H9 (cell line): ENCODE measurements at regions not wholly inside any gene's neighbourhood (a gene's known extent, or its start where the extent isn't known, plus 50 kb on each side); places are given as distances from the start of the nearest gene placed in this dataset.

Source experiments
- DNase-seq: peaks from one replicate; pipeline ENCODE4 v3.0.0-alpha.2; 2017
- H2AFZ ChIP-seq: one replicate; pipeline ENCODE4 v1.6.1; 2013; ENCODE audit warnings: mild to moderate bottlenecking, low read length, control low read depth, moderate library complexity
- H2AK5ac ChIP-seq: 2 replicates; pipeline ENCODE4 v1.6.1; 2013; ENCODE audit warnings: low read length, control low read depth, mixed read lengths; ENCODE audit not compliant: insufficient read length
- H2BK120ac ChIP-seq: one replicate; pipeline ENCODE4 v1.6.1; 2013; ENCODE audit warnings: low read depth, mild to moderate bottlenecking, low read length, control low read depth, inconsistent platforms; ENCODE audit not compliant: poor library complexity, severe bottlenecking
- H2BK12ac ChIP-seq: 2 replicates; pipeline ENCODE4 v1.6.1; 2013; ENCODE audit warnings: low read length, control low read depth, mixed read lengths, low read depth; ENCODE audit not compliant: insufficient read length
- H2BK15ac ChIP-seq: 2 replicates; pipeline ENCODE4 v1.6.1; 2013; ENCODE audit warnings: low read depth, low read length, control low read depth
- H2BK20ac ChIP-seq: one replicate; pipeline ENCODE4 v1.6.1; 2013; ENCODE audit warnings: low read depth, mild to moderate bottlenecking, low read length, control low read depth, inconsistent platforms; ENCODE audit not compliant: poor library complexity, severe bottlenecking
- H2BK5ac ChIP-seq: 2 replicates; pipeline ENCODE4 v1.6.1; 2013; ENCODE audit warnings: low read length, control low read depth, mixed read lengths; ENCODE audit not compliant: insufficient read length
- H3K14ac ChIP-seq: 2 replicates; pipeline ENCODE4 v1.6.1; 2013; ENCODE audit warnings: low read length, control low read depth; ENCODE audit not compliant: insufficient read depth
- H3K18ac ChIP-seq: 2 replicates; pipeline ENCODE4 v1.6.1; 2013; ENCODE audit warnings: low read depth, mild to moderate bottlenecking, mixed read lengths, low read length, control low read depth; ENCODE audit not compliant: insufficient read length
- H3K23ac ChIP-seq: 2 replicates; pipeline ENCODE4 v1.6.1; 2013; ENCODE audit warnings: low read length, control low read depth, mixed read lengths, low read depth; ENCODE audit not compliant: insufficient read length
- H3K23me2 ChIP-seq: 2 replicates; pipeline ENCODE4 v1.6.1; 2013; ENCODE audit warnings: low read depth, mild to moderate bottlenecking, mixed read lengths, low read length, control low read depth; ENCODE audit not compliant: insufficient read length, poor library complexity, severe bottlenecking
- H3K27ac ChIP-seq: 2 replicates; pipeline ENCODE4 v1.5.1; 2013; ENCODE audit warnings: low read length, control low read depth, mixed read lengths, low read depth; ENCODE audit not compliant: insufficient read length
- H3K27me3 ChIP-seq: 2 replicates; pipeline ENCODE4 v1.6.1; 2013; ENCODE audit warnings: low read length, control low read depth, inconsistent platforms; ENCODE audit not compliant: insufficient read depth
- H3K4ac ChIP-seq: 2 replicates; pipeline ENCODE4 v1.6.1; 2013; ENCODE audit warnings: low read depth, mild to moderate bottlenecking, control low read depth, inconsistent platforms, low read length, moderate library complexity
- H3K4me1 ChIP-seq: 2 replicates; pipeline ENCODE4 v1.6.1; 2013; ENCODE audit warnings: low read length, control low read depth, inconsistent platforms; ENCODE audit not compliant: insufficient read depth
- H3K4me2 ChIP-seq: 2 replicates; pipeline ENCODE4 v1.6.1; 2013; ENCODE audit warnings: low read length, control low read depth, mixed read lengths; ENCODE audit not compliant: insufficient read length, insufficient read depth
- H3K56ac ChIP-seq: 2 replicates; pipeline ENCODE4 v1.6.1; 2013; ENCODE audit warnings: low read depth, mild to moderate bottlenecking, mixed read lengths, low read length, control low read depth; ENCODE audit not compliant: insufficient read length
- H3K79me1 ChIP-seq: 2 replicates; pipeline ENCODE4 v1.6.1; 2013; ENCODE audit warnings: low read depth, mild to moderate bottlenecking, moderate library complexity, low read length, control low read depth, inconsistent platforms; ENCODE audit not compliant: insufficient read depth, poor library complexity, severe bottlenecking
- H3K79me2 ChIP-seq: 2 replicates; pipeline ENCODE4 v1.6.1; 2013; ENCODE audit warnings: low read length, control low read depth, inconsistent platforms; ENCODE audit not compliant: insufficient read depth
- H3K9ac ChIP-seq: 2 replicates; pipeline ENCODE4 v1.6.1; 2013; ENCODE audit warnings: low read length, control low read depth, mixed read lengths; ENCODE audit not compliant: insufficient read length; ENCODE audit errors: extremely low read depth
- H3K9me3 ChIP-seq: one replicate; pipeline ENCODE4 v1.6.1; 2013; ENCODE audit warnings: low read depth, low read length, inconsistent platforms; ENCODE audit not compliant: control insufficient read depth
- H3T11ph ChIP-seq: one replicate; pipeline ENCODE4 v1.6.1; 2013; ENCODE audit warnings: mild to moderate bottlenecking, low read length, control low read depth, inconsistent platforms
- H4K20me1 ChIP-seq: one replicate; pipeline ENCODE4 v1.6.1; 2013; ENCODE audit not compliant: control insufficient read depth, insufficient read length, insufficient read depth
- H4K5ac ChIP-seq: 2 replicates; pipeline ENCODE4 v1.6.1; 2013; ENCODE audit warnings: low read depth, mild to moderate bottlenecking, mixed read lengths, low read length, control low read depth; ENCODE audit not compliant: insufficient read length
- H4K8ac ChIP-seq: replicated peaks from 2 replicates; pipeline ENCODE4 v1.6.1; 2013; ENCODE audit warnings: low read length, control low read depth, mixed read lengths, low read depth; ENCODE audit not compliant: insufficient read length
- H4K91ac ChIP-seq: 2 replicates; pipeline ENCODE4 v1.6.1; 2013; ENCODE audit warnings: low read depth, mild to moderate bottlenecking, moderate library complexity, mixed read lengths, low read length, control low read depth; ENCODE audit not compliant: insufficient read length
- H3K27ac Mint-ChIP-seq, 3 experiments: 2 replicates in 2 of 3; 3 replicates in 1 of 3; pipeline ENCODE4 v1.8.0; 2020 to 2021; ENCODE audit warnings: mixed read lengths in 3 of 3, mild to moderate bottlenecking in 1 of 3, moderate library complexity in 1 of 3
- H3K27me3 Mint-ChIP-seq: 2 replicates; pipeline ENCODE4 v1.8.0; 2021; ENCODE audit warnings: low read depth, mild to moderate bottlenecking, moderate library complexity, mixed read lengths
- H3K36me3 Mint-ChIP-seq, 3 experiments: 2 replicates in 2 of 3; 3 replicates in 1 of 3; pipeline ENCODE4 v1.8.0; 2020 to 2021; ENCODE audit warnings: low read depth in 3 of 3, mixed read lengths in 3 of 3; ENCODE audit not compliant: insufficient read depth in 1 of 3
- H3K4me1 Mint-ChIP-seq, 2 experiments: 2 replicates each; pipeline ENCODE4 v1.8.0; 2020; ENCODE audit warnings: mixed read lengths in 2 of 2
- H3K4me3 Mint-ChIP-seq, 2 experiments: 2 replicates in 1 of 2; 3 replicates in 1 of 2; pipeline ENCODE4 v1.8.0; 2020 to 2021; ENCODE audit warnings: mild to moderate bottlenecking in 2 of 2, mixed read lengths in 2 of 2, moderate library complexity in 1 of 2
- H3K9me3 Mint-ChIP-seq, 2 experiments: 2 replicates in 1 of 2; 3 replicates in 1 of 2; pipeline ENCODE4 v1.8.0; 2020; ENCODE audit warnings: mild to moderate bottlenecking in 2 of 2, mixed read lengths in 2 of 2, moderate library complexity in 1 of 2
- WGBS: extraction: QIAGEN DNeasy Blood & Tissue Kit; methylation state at CpG from one replicate; pipeline ENCODE4 v1.1.7; 2013; ENCODE audit warnings: missing lambda C conversion rate, low lambda C conversion rate, mixed read lengths; ENCODE audit not compliant: insufficient read length; ENCODE audit errors: extremely low coverage; 5-methylcytosine and 5-hydroxymethylcytosine counted together
- TF ChIP-seq, protein P1 (sequence below): fragments of 200-600 bp; sonication (generic); conservative IDR thresholded peaks from 3 replicates; pipeline ENCODE4 v1.8.0; 2021; ENCODE audit warnings: antibody characterized with exemption, mild to moderate bottlenecking

DNA sequence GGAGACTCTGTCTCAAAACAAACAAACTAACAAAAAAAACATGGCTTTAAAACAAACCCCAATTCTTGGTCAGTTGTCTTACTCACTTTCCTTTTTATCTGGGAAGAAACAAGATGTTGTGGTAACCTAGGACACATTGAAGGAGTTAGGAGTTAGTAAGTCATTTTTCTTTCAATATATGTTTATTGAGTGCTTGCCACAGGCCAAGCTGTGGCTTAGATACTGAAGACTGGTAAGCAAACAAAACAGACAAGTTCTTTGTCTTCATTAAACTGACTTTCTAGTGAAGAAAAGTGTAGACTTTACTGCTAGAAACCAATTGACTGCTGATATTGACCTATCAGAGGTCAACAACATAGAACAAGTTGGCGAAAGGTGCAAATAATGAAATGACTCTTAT lies 1228.3 kb upstream of the FAM98A start:
- peaks cover 4 to 11% of the 10 kb centered on the region in 2 experiments for H3K4me1 Mint-ChIP-seq

More for the DNA sequence above, 1228.3 kb upstream of the FAM98A start:
- no peak for DNase-seq
- H3T11ph ChIP-seq: no peak overlapping the region
- Mint-ChIP-seq H3K9me3 (no peaks in the 10 kb centered on the region), H3K27ac (no peak overlapping the region), H3K4me3 (no peak overlapping the region), H3K27me3 (no peaks in the 10 kb centered on the region), H3K36me3 (no peaks in the 10 kb centered on the region)
- H2AFZ ChIP-seq: no peak overlapping the region
- H3K4ac ChIP-seq: no peak overlapping the region
- TF ChIP-seq, protein P1, sequence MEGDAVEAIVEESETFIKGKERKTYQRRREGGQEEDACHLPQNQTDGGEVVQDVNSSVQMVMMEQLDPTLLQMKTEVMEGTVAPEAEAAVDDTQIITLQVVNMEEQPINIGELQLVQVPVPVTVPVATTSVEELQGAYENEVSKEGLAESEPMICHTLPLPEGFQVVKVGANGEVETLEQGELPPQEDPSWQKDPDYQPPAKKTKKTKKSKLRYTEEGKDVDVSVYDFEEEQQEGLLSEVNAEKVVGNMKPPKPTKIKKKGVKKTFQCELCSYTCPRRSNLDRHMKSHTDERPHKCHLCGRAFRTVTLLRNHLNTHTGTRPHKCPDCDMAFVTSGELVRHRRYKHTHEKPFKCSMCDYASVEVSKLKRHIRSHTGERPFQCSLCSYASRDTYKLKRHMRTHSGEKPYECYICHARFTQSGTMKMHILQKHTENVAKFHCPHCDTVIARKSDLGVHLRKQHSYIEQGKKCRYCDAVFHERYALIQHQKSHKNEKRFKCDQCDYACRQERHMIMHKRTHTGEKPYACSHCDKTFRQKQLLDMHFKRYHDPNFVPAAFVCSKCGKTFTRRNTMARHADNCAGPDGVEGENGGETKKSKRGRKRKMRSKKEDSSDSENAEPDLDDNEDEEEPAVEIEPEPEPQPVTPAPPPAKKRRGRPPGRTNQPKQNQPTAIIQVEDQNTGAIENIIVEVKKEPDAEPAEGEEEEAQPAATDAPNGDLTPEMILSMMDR: no peak
- no peak overlapping the region for H2AK5ac ChIP-seq
- H2BK5ac ChIP-seq: no peak overlapping the region
- no peak overlapping the region for H2BK20ac ChIP-seq
- H3K27ac ChIP-seq: no peak overlapping the region
- no peak overlapping the region for H2BK15ac ChIP-seq
- no peak overlapping the region for H4K8ac ChIP-seq
- no peaks in the 10 kb centered on the region for H3K27me3 ChIP-seq
- no peak overlapping the region for H2BK12ac ChIP-seq
- H3K18ac ChIP-seq: no peak overlapping the region
- H3K9ac ChIP-seq: no peak overlapping the region
- H3K79me1 ChIP-seq: no peaks in the 10 kb centered on the region
- no peak overlapping the region for H4K91ac ChIP-seq
- H3K79me2 ChIP-seq: no peaks in the 10 kb centered on the region
- no peak overlapping the region for H3K56ac ChIP-seq
- WGBS: no CpG with 5 or more reads among the region's 1 CpG
- no peaks in the 10 kb centered on the region for H4K20me1 ChIP-seq
- H3K23ac ChIP-seq: no peak overlapping the region
- H3K9me3 ChIP-seq: no peaks in the 10 kb centered on the region
- H2BK120ac ChIP-seq: no peak overlapping the region
- no peaks in the 10 kb centered on the region for H3K23me2 ChIP-seq
- peaks cover 3% of the 10 kb centered on the region; the same call in 1 of the 2 replicates for H3K4me1 ChIP-seq
- H3K14ac ChIP-seq: no peak overlapping the region
- H4K5ac ChIP-seq: no peak overlapping the region
- H3K4me2 ChIP-seq: no peak overlapping the region
